A673 (cell line): ENCODE measurements at regions not wholly inside any gene's neighbourhood (a gene's known extent, or its start where the extent isn't known, plus 50 kb on each side); places are given as distances from the start of the nearest gene placed in this dataset.

ENCODE experiments used
- EZH2 ChIP-seq: fragments of 200-600 bp; sonication (generic); IDR thresholded peaks from 2 replicates; pipeline ENCODE4 v1.6.1; 2017; ENCODE audit warnings: borderline replicate concordance, low read depth, mild to moderate bottlenecking, mixed read lengths, antibody characterized with exemption, low read length; ENCODE audit not compliant: poor library complexity, severe bottlenecking
- TF ChIP-seq, protein P1 (sequence below): fragments of 300-800, 200-600 bp; sonication (generic); conservative IDR thresholded peaks from 2 replicates; pipeline ENCODE4 v1.5.1; 2017; ENCODE audit warnings: low read depth, mild to moderate bottlenecking, antibody characterized with exemption, low read length, moderate library complexity, mixed read lengths

DNA sequence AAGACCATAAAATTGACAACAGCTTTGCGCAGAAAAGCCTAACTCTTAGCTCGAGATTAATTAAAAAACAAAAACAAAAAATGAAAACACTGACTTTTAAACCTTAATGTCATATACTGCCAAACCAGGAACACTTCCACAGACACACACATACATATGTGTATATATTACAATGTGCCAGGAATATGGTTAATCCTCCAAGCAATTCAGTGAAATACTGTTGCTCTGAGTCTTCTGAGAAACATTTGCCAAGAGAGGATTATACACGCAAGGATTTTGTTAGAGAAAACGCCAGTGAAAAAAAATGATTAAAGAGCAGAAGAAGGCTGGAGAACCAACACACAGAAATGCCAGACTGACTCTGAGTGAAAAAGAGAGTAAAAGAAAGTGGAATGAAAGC lies 116.7 kb upstream of the CHRM3 start:
- TF ChIP-seq, protein P1, sequence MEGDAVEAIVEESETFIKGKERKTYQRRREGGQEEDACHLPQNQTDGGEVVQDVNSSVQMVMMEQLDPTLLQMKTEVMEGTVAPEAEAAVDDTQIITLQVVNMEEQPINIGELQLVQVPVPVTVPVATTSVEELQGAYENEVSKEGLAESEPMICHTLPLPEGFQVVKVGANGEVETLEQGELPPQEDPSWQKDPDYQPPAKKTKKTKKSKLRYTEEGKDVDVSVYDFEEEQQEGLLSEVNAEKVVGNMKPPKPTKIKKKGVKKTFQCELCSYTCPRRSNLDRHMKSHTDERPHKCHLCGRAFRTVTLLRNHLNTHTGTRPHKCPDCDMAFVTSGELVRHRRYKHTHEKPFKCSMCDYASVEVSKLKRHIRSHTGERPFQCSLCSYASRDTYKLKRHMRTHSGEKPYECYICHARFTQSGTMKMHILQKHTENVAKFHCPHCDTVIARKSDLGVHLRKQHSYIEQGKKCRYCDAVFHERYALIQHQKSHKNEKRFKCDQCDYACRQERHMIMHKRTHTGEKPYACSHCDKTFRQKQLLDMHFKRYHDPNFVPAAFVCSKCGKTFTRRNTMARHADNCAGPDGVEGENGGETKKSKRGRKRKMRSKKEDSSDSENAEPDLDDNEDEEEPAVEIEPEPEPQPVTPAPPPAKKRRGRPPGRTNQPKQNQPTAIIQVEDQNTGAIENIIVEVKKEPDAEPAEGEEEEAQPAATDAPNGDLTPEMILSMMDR, result no peak
- TF ChIP-seq EZH2, result no peak
